CD14-positive monocyte (primary cell): ENCODE measurements at regions not wholly inside any gene's neighbourhood (a gene's known extent, or its start where the extent isn't known, plus 50 kb on each side); places are given as distances from the start of the nearest gene placed in this dataset.
"Not testable (repeated sequence)": the region's sequence is repeated elsewhere in the genome, so short reads cannot be mapped to it uniquely, and the experiment has no call there.

Experiments
- DNase-seq, 3 donors: peaks; one replicate each; pipeline ENCODE4 v3.0.0-alpha.2; 2011 to 2022
- H2AFZ ChIP-seq: 2 replicates; pipeline ENCODE4 v1.6.0; 2012; ENCODE audit warnings: mild to moderate bottlenecking, low read depth, low read length, inconsistent platforms; ENCODE audit not compliant: insufficient read depth, poor library complexity, severe bottlenecking
- H3K27ac ChIP-seq, 2 donors: 1 replicate in 1 of 2; 2 replicates in 1 of 2; pipeline ENCODE4 v1.5.1; 2012 to 2013; ENCODE audit warnings: low read length in 2 of 2, control low read depth in 1 of 2, inconsistent platforms in 1 of 2, low read depth in 1 of 2, mild to moderate bottlenecking in 1 of 2
- H3K27me3 ChIP-seq, 2 donors: one replicate each; pipeline versions ENCODE4 v1.6.0 to v1.6.1; 2011 to 2013; ENCODE audit warnings: low read length in 2 of 2; ENCODE audit not compliant: control insufficient read depth in 2 of 2, insufficient read depth in 2 of 2
- H3K36me3 ChIP-seq, 2 donors: replicated peaks in 1 of 2; 1 replicate in 1 of 2; 2 replicates in 1 of 2; pipeline versions ENCODE4 v1.5.1 to v1.6.1; 2012 to 2013; ENCODE audit warnings: low read length in 2 of 2, control low read depth in 1 of 2, inconsistent platforms in 1 of 2, mild to moderate bottlenecking in 1 of 2; ENCODE audit not compliant: insufficient read depth in 2 of 2, control insufficient read depth in 1 of 2
- H3K4me1 ChIP-seq, 2 donors: 1 replicate in 1 of 2; 2 replicates in 1 of 2; pipeline versions ENCODE4 v1.5.1 to v1.6.1; 2012 to 2013; ENCODE audit warnings: low read length in 2 of 2, control low read depth in 1 of 2, inconsistent platforms in 1 of 2, mild to moderate bottlenecking in 1 of 2, moderate library complexity in 1 of 2; ENCODE audit not compliant: insufficient read depth in 2 of 2, control insufficient read depth in 1 of 2
- H3K4me2 ChIP-seq: replicated peaks from 2 replicates; pipeline ENCODE3; 2012; ENCODE audit warnings: low read length, moderate library complexity, mild to moderate bottlenecking; ENCODE audit not compliant: poor library complexity, severe bottlenecking; ENCODE audit errors: extremely low read depth
- H3K4me3 ChIP-seq, 3 experiments: fragments of 200-600 bp in 1 of 3; sonication (generic) in 1 of 3; replicated peaks in 1 of 3; 1 replicate in 2 of 3; 2 replicates in 1 of 3; pipeline ENCODE4 v1.5.1; 2011 to 2013; ENCODE audit warnings: low read length in 3 of 3, mild to moderate bottlenecking in 3 of 3, control low read depth in 2 of 3, low read depth in 2 of 3, inconsistent platforms in 1 of 3, moderate library complexity in 1 of 3
- H3K79me2 ChIP-seq: 2 replicates; pipeline ENCODE4 v1.6.0; 2012; ENCODE audit warnings: mild to moderate bottlenecking, control low read depth, inconsistent platforms, low read length, moderate library complexity; ENCODE audit not compliant: insufficient read depth
- H3K9ac ChIP-seq: 2 replicates; pipeline ENCODE4 v1.6.0; 2017; ENCODE audit warnings: low read length, mild to moderate bottlenecking; ENCODE audit not compliant: insufficient read depth, poor library complexity, severe bottlenecking
- H3K9me3 ChIP-seq, 2 donors: replicated peaks in 1 of 2; 1 replicate in 1 of 2; 2 replicates in 1 of 2; pipeline versions ENCODE4 v1.5.1 to v1.6.1; 2012 to 2013; ENCODE audit warnings: low read length in 2 of 2, control low read depth in 1 of 2; ENCODE audit not compliant: control insufficient read depth in 1 of 2, insufficient read depth in 1 of 2
- H4K20me1 ChIP-seq: 2 replicates; pipeline ENCODE4 v1.6.0; 2012; ENCODE audit warnings: mild to moderate bottlenecking, low read length, control low read depth, moderate library complexity; ENCODE audit not compliant: insufficient read depth
- H3K27ac Mint-ChIP-seq, 7 donors: one replicate each; pipeline ENCODE4 v1.8.0; 2020; ENCODE audit warnings: mild to moderate bottlenecking in 7 of 7, mixed read lengths in 7 of 7, moderate library complexity in 6 of 7, inconsistent platforms in 2 of 7
- H3K27me3 Mint-ChIP-seq, 3 donors: one replicate each; pipeline ENCODE4 v1.8.0; 2021 to 2022; ENCODE audit warnings: low read depth in 3 of 3, mild to moderate bottlenecking in 3 of 3, mixed read lengths in 3 of 3, moderate library complexity in 3 of 3, inconsistent platforms in 1 of 3
- H3K36me3 Mint-ChIP-seq, 2 donors: one replicate each; pipeline ENCODE4 v1.8.0; 2020; ENCODE audit warnings: mixed read lengths in 2 of 2, inconsistent platforms in 1 of 2, mild to moderate bottlenecking in 1 of 2
- H3K4me1 Mint-ChIP-seq: one replicate; pipeline ENCODE4 v1.8.0; 2020; ENCODE audit warnings: mild to moderate bottlenecking, mixed read lengths
- H3K4me3 Mint-ChIP-seq, 2 donors: one replicate each; pipeline ENCODE4 v1.8.0; 2020; ENCODE audit warnings: mild to moderate bottlenecking in 2 of 2, mixed read lengths in 2 of 2, moderate library complexity in 1 of 2
- H3K9me3 Mint-ChIP-seq, 7 donors: one replicate each; pipeline ENCODE4 v1.8.0; 2020 to 2022; ENCODE audit warnings: mixed read lengths in 7 of 7, mild to moderate bottlenecking in 6 of 7, moderate library complexity in 6 of 7, inconsistent platforms in 2 of 7
- WGBS: methylation state at CpG from one replicate; pipeline ENCODE4 v1.1.5; 2013; ENCODE audit warnings: missing lambda C conversion rate; ENCODE audit not compliant: insufficient coverage; 5-methylcytosine and 5-hydroxymethylcytosine counted together
- intact Hi-C, 2 donors: fragments of 100-400 bp; cut with micrococcal nuclease; formaldehyde crosslinking; loops; one replicate each; pipeline versions ENCODE4 v1.15.0 to v1.15.1; 2023

GRCh38 chr14:105687171-105688022, 161.0 kb downstream of the TMEM121 start:
- H3K27ac ChIP-seq, H3K36me3 Mint-ChIP-seq, H3K4me3 ChIP-seq, H3K9me3 ChIP-seq, H3K9ac ChIP-seq, H3K27me3 Mint-ChIP-seq, H3K79me2 ChIP-seq, H3K27me3 ChIP-seq, H4K20me1 ChIP-seq, H3K4me1 ChIP-seq, H3K36me3 ChIP-seq, H3K4me1 Mint-ChIP-seq, DNase-seq, H3K4me3 Mint-ChIP-seq, H2AFZ ChIP-seq, H3K4me2 ChIP-seq: not testable (repeated sequence)
- WGBS = 85% methylated on average over 22 of the region's 23 CpGs
- Mint-ChIP-seq H3K27ac (peak overlapping the region in 1 of 7 donors; percentile 21), H3K9me3 (peaks cover 2 to 20% (median 5%) of the 10 kb centered on the region in 7 donors)
- intact Hi-C loops = loop anchor here (5.0 to 10.0 kb wide), 2 partner anchors 120 to 123 kb away; no protein-coding TSS in a partner anchor

GRCh38 chr14:105688023-105688351, 161.6 kb downstream of the TMEM121 start:
- H3K4me1 ChIP-seq, H2AFZ ChIP-seq, H3K36me3 ChIP-seq, H3K27ac Mint-ChIP-seq, H3K36me3 Mint-ChIP-seq, H3K79me2 ChIP-seq, H3K27ac ChIP-seq, H3K9ac ChIP-seq, H3K9me3 ChIP-seq, H3K27me3 ChIP-seq, H3K4me3 Mint-ChIP-seq, H3K4me3 ChIP-seq, H3K27me3 Mint-ChIP-seq, H3K4me2 ChIP-seq, DNase-seq, H4K20me1 ChIP-seq, H3K4me1 Mint-ChIP-seq: not testable (repeated sequence)
- peaks cover 2 to 20% (median 5%) of the 10 kb centered on the region in 7 donors for H3K9me3 Mint-ChIP-seq
- intact Hi-C loops = loop anchor here (5.0 to 10.0 kb wide), 2 partner anchors 121 to 123 kb away; no protein-coding TSS in a partner anchor
- 90% methylated on average over 2 of the region's 11 CpGs for WGBS

- not testable (repeated sequence) for H2AFZ ChIP-seq, H3K9me3 ChIP-seq, H3K27me3 Mint-ChIP-seq, H3K27ac Mint-ChIP-seq, H3K9ac ChIP-seq, H3K4me1 ChIP-seq, DNase-seq, H3K36me3 ChIP-seq, H3K4me3 ChIP-seq, H3K36me3 Mint-ChIP-seq, H3K4me1 Mint-ChIP-seq, H3K4me3 Mint-ChIP-seq, H3K79me2 ChIP-seq, H3K27ac ChIP-seq, H4K20me1 ChIP-seq, H3K27me3 ChIP-seq, H3K4me2 ChIP-seq
- H3K9me3 Mint-ChIP-seq = peaks cover 2 to 20% (median 5%) of the 10 kb centered on the region in 7 donors
- intact Hi-C loops = loop anchor here (5.0 to 10.0 kb wide), 2 partner anchors 121 to 124 kb away; no protein-coding TSS in a partner anchor
- WGBS = 100% methylated on average over 3 of the region's 4 CpGs
Measured at GRCh38 chr14:105688664-105689221, 162.4 kb downstream of the TMEM121 start.
